Caki2 (cell line): ENCODE measurements at regions not wholly inside any gene's neighbourhood (a gene's known extent, or its start where the extent isn't known, plus 50 kb on each side); places are given as distances from the start of the nearest gene placed in this dataset.
A peak's percentile ranks its signal among the peaks of the same experiment; 100 is the strongest.
"Not testable (repeated sequence)": the region's sequence is repeated elsewhere in the genome, so short reads cannot be mapped to it uniquely, and the experiment has no call there.

Experiments used
- DNase-seq: peaks from one replicate; pipeline ENCODE4 v3.0.0-alpha.2; 2015; ENCODE audit warnings: low read depth
- in situ Hi-C: cut with HindIII; loops from 2 replicates; pipeline ENCODE4 v1.10.0; 2016; ENCODE audit warnings: low sequenced_read_pairs, low pct_unique_long_range_greater_than_20kb, mixed read lengths

DNA sequence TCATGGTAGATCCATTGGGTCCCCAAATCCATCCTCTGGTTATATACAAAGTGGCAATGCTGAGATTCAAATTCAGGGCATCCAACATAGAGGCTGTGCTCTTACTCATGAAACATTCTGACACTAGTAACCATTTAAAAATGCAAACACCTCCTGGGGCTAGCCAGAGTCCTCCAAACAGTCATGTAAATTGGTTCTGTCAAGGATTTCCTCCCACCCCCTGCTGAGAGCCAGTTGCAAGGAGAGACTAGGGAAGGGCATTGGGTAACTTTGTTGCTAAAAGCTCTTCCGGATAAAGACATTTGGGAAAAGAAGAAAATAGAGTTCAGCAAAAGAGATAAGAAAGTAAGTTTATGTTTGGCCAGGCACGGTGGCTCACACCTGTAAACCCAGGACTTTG is 58.3 kb downstream of the ART5 start:
- in situ Hi-C loops, DNase-seq: not testable (repeated sequence)

DNA sequence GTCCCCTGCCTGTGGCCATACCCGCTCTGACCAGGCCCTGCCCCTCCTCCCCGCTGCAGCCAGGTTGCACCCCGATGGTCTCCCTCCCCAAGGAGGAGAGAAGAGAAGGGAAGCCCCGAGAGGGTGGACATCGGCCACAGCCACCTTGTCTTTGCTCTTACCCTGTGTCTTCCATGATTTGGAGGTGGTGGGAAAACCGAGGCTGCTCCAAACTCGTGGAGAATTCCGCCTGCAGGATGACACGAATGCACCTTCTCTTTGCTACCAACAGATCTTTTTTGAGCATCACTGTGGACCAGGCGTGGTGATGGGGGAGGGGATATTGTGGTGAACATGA is 60.4 kb downstream of the ART5 start:
- DNase-seq, in situ Hi-C loops: not testable (repeated sequence)

DNA sequence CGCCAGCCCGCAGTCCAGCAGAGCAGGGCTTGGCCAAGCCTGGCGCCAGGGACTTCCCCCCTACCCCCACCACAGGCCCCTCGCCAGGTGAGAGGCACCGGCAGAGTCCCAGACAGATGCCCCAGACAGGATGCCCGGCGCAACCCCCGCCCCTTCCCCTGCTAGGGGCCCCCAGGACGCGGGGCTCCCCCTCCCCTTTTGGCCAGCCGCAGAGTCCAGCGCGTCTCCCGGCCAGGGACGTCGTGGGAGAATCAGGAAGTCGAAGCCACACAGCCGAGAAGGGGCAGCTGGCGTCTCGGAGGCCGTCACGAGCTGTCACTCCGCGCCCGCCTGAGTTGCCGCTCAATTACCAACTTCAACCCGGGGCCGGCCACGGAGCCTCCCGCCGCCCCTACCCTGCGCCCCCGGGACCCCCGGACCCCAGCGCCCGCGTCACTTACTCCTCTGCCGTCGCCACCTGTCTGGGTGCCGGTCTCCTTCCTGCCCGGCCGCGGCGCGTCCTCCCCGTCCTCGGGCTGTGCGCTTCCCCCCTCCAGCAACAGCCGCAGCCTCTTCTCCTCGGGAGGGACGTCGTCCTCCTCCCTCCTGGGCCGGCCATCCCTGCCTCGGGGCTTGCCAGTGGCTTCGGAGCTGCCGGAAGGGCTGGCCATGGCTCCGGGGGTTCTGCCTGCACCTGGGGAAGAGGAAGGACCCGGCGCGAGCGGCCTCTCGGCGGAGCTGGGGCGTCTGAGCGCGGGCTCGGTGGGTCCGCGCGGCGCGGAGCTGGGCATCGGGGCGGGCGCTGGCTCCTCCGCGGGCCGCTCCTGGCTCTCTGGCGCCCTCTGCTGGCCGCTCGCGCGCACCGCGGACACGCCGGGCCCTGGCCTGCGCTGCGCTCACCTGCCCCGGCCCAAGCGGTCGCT is 61.1 kb downstream of the ART5 start:
- in situ Hi-C loops, result not testable (repeated sequence)
- peak; percentile 54 for DNase-seq

- in situ Hi-C loops, DNase-seq: not testable (repeated sequence)
These were observed 62.0 kb downstream of the ART5 start for GRCh38 chr11:3579600-3580459.

GRCh38 chr11:3576066-3576604 is 65.7 kb downstream of the ART5 start:
- not testable (repeated sequence) for DNase-seq

DNA sequence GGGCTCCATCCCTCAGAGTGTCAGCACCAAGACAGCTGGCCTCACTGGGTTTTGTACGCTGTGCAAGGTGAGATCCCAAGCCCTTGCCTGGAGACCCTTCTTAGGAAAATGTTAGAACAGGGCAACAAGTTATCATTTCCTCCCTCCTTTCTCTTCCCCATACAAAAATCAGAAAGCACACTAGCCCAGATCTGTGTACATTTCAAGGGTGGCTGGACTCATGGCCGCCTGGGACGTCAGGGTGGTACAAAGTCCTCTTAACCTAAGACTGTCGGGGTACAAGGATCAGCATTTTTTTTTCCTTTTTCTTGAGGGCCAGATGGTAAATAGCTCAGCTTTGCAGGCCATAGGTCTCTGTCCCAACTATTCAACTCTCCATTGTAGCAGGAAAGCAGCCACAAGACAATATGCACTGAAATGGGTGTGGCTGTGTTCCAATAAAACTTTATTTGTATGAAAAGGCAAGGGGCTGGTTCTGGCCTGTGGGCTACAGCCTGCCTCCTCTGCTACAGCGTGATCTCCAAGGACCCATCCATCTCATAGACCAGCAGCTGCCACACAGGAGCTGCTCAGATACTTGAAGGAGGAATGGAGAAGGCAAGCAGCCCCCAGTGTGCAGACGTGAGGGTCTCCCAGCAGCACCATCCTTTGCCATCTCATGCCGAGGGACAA is 68.7 kb downstream of the ART5 start:
- in situ Hi-C loops, DNase-seq: not testable (repeated sequence)

More at GRCh38 chr11:3576066-3576604, 65.7 kb downstream of the ART5 start:
- in situ Hi-C loops, result not testable (repeated sequence)

GRCh38 chr11:3571752-3572151 is 70.0 kb downstream of the ART5 start:
- DNase-seq, in situ Hi-C loops: not testable (repeated sequence)

DNA sequence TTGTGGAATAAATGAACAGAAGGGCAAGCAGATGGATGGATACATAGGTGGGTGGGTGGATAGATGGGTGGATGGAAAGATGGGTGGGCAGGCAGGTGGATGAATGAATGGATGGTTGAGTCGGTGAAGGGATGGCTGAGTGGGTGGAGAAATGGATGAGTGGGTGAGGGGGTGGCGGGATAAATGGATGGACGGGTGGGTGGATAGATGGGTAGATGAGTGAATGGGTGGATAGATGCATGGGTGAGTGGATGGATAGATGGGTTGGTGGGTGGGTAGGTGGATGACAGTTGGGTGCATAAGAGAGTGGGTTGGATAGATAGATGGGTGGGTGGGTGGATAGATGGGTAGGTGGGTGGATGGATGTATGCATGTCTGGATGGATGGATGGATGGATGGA is 76.0 kb downstream of the ART5 start:
- DNase-seq, in situ Hi-C loops: not testable (repeated sequence)

GRCh38 chr11:3564383-3564782 is 77.4 kb downstream of the ART5 start:
- DNase-seq, in situ Hi-C loops: not testable (repeated sequence)

DNA sequence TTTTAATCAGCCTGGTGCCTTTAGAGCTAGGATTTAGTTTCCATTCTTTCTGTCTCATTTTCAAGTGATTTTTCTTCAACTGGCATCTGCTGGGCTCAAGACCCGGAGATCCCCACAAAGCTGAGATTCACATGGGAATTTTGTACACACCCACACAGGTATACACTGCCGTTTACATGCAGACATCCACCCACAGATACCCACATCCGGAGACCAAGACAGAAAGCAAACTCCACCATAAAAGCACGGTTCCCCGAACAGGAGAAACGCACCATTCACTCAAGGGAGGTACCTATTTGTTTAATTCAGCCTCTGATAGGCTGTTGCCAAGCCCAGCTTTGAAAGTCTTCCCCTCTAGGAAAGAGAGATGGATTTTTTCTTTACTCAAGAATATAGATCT is 87.2 kb downstream of the ART5 start:
- DNase-seq, in situ Hi-C loops: not testable (repeated sequence)

DNA sequence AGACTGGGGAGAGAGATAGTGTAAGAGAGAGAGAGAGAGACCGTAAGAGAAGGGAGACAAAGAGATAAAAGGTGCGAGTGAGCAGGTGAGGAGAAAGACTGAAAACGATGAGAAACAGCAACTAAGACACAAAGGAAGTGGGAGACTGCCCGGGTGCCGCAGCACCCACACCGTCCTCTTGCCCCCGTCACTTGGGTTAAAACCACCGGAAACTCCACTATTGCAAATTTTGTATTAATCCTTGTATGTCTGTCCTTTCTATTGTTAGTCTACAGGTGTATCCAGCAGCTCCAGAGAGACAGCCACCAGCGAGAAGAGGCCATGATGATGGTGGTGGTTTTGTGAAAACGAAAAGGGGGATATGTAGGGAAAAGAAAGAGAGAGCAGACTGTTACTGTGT is 96.8 kb downstream of the ART5 start:
- in situ Hi-C loops, DNase-seq: not testable (repeated sequence)

GRCh38 chr11:3538220-3538619 is 103.6 kb downstream of the ART5 start:
- DNase-seq, in situ Hi-C loops: not testable (repeated sequence)

DNA sequence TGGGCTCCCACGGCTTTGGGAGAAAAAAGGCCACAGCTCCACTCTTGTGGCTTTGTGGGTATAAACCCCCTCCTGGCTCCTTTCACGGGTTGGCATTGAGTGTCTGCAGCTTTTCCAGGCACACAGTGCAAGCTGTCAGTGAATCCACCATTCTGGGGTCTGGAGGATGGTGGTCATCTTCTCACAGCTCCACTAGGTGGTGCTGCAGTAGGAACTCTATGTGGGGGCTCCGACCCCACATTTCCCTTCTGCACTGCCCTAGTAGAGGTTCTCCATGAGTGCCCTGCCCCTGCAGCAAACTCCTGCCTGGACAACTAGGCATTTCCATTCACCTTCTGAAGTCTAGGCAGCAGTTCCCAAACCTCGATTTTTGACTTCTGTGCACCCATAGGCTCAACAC is 104.5 kb downstream of the ART5 start:
- in situ Hi-C loops, result not testable (repeated sequence)

GRCh38 chr11:3532958-3533357 is 108.8 kb downstream of the ART5 start:
- in situ Hi-C loops, DNase-seq: not testable (repeated sequence)

More for the DNA sequence above, 104.5 kb downstream of the ART5 start:
- DNase-seq, result not testable (repeated sequence)

- in situ Hi-C loops, DNase-seq: not testable (repeated sequence)
These were observed 110.5 kb downstream of the ART5 start for GRCh38 chr11:3531280-3531679.

GRCh38 chr11:3523567-3523966 is 118.2 kb downstream of the ART5 start:
- not testable (repeated sequence) for DNase-seq

GRCh38 chr11:3520905-3521304 is 120.9 kb downstream of the ART5 start:
- in situ Hi-C loops, DNase-seq: not testable (repeated sequence)

More at GRCh38 chr11:3523567-3523966, 118.2 kb downstream of the ART5 start:
- in situ Hi-C loops, result not testable (repeated sequence)

GRCh38 chr11:3519841-3520240 is 122.0 kb downstream of the ART5 start:
- DNase-seq, in situ Hi-C loops: not testable (repeated sequence)
